ENCODE measurements at regions not wholly inside any gene's neighbourhood (a gene's known extent, or its start where the extent isn't known, plus 50 kb on each side); places are given as distances from the start of the nearest gene placed in this dataset.

DNA sequence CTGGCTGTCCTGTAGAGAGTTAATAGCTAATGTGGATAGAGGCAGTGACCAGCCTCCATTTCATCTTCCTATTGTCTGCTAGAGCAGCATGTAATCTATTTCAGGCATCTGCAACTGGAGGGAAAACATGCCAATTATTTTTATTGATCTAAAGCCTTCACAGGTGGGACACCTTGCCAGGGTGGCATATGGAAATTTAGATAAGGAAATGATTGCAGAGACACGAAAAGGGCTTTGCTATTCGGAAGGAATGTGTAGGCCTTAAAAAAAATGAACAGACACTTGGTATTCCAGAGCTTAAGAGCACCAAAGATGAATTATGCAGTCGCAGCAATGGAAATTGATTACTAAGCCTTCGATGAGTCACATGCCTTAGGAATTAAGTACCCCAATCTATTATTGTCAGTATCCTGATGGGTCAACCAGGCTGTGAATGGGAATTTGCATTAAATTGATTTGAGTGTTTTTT lies 454.7 kb downstream of the SQOR start:
- H3K4me1 ChIP-seq (ENCODE audit: control insufficient read depth, insufficient read depth, low read length), result 0 out of 2 replicates have a peak, but pooled peaks cover 2% of the 10 kb centered on the region
- H3K27ac ChIP-seq (ENCODE audit: insufficient read depth, low read length), result no peak overlapping the region
- no CpG with 5 or more reads among the region's 4 CpGs for WGBS, 2 experiments (ENCODE audit: extremely low coverage in 2 of 2, insufficient read length in 1 of 2)
- no peak overlapping the region for H2BK5ac ChIP-seq (ENCODE audit: low read depth, low read length, poor library complexity, severe bottlenecking)
- H4K91ac ChIP-seq (ENCODE audit: insufficient read depth, low read depth, low read length), result no peak overlapping the region
- H3K56ac ChIP-seq (ENCODE audit: extremely low read depth, insufficient read depth, low read length), result no peak overlapping the region
- H3K4ac ChIP-seq (ENCODE audit: low read depth, low read length), result no peak overlapping the region; the same call in 1 of the 2 replicates
- H3K9ac ChIP-seq (ENCODE audit: low read depth, low read length), result no peak overlapping the region
- no peaks in the 10 kb centered on the region for H4K20me1 ChIP-seq (ENCODE audit: insufficient read depth, low read length)
- H3K4me3 ChIP-seq (ENCODE audit: insufficient read depth, low read depth, low read length), result no peak overlapping the region
- intact Hi-C loops (cut with micrococcal nuclease) (loop anchor here (10.0 kb wide), 1 partner anchor 375 kb away; no protein-coding TSS in a partner anchor), in situ Hi-C loops (cut with MboI; ENCODE audit: low sequenced_read_pairs) (no loop called here), dilution Hi-C loops (cut with HindIII; ENCODE audit: low sequenced_read_pairs, unreplicated experiment) (no loop called here)
- ChIA-PET POLR2A (ENCODE audit: unreplicated experiment) (interaction anchor here (0.5 kb wide), 1 partner anchor 1926 kb away, joined by 4 read pairs; no protein-coding TSS in a partner anchor), CTCF (interaction anchor here (1.1 kb wide), 1 partner anchor 223 kb away, joined by 3 read pairs; no protein-coding TSS in a partner anchor)
- H3K23ac ChIP-seq (ENCODE audit: low read depth, low read length), result no peak overlapping the region
- no peak overlapping the region for H2AFZ ChIP-seq (replicated peaks; ENCODE audit: low read length, poor library complexity)
- H3K79me1 ChIP-seq (ENCODE audit: low read depth in 1 of 2, low read length in 2 of 2), result no peaks in the 10 kb centered on the region
- no peak overlapping the region for H3K14ac ChIP-seq (replicated peaks; ENCODE audit: low read depth, low read length)
- no peak overlapping the region for H3K4me2 ChIP-seq (ENCODE audit: low read depth, low read length)
- H3K18ac ChIP-seq (ENCODE audit: low read depth, low read length), result no peak overlapping the region
- H2BK120ac ChIP-seq (ENCODE audit: low read depth, low read length), result no peak overlapping the region
- no peaks in the 10 kb centered on the region for H3K9me1 ChIP-seq (ENCODE audit: insufficient read depth, low read length)
- no peak overlapping the region for H2BK15ac ChIP-seq (ENCODE audit: low read depth, low read length)
- no peak overlapping the region for H2BK20ac ChIP-seq (ENCODE audit: low read depth, low read length)
- H2AK5ac ChIP-seq (ENCODE audit: low read depth, low read length), result no peak overlapping the region
- H3K36me3 ChIP-seq (ENCODE audit: control insufficient read depth, insufficient read depth, low read length), result no peaks in the 10 kb centered on the region
- H3K27me3 ChIP-seq (ENCODE audit: control insufficient read depth, insufficient read depth, low read length), result no peaks in the 10 kb centered on the region
- H4K5ac ChIP-seq (ENCODE audit: low read depth, low read length), result no peak overlapping the region
- H3K9me3 ChIP-seq (ENCODE audit: control insufficient read depth, insufficient read depth, low read length), result no peaks in the 10 kb centered on the region
- DNase-seq, result no peak
- no peak for ATAC-seq (ENCODE audit: low read depth)
- TF ChIP-seq, protein P1, sequence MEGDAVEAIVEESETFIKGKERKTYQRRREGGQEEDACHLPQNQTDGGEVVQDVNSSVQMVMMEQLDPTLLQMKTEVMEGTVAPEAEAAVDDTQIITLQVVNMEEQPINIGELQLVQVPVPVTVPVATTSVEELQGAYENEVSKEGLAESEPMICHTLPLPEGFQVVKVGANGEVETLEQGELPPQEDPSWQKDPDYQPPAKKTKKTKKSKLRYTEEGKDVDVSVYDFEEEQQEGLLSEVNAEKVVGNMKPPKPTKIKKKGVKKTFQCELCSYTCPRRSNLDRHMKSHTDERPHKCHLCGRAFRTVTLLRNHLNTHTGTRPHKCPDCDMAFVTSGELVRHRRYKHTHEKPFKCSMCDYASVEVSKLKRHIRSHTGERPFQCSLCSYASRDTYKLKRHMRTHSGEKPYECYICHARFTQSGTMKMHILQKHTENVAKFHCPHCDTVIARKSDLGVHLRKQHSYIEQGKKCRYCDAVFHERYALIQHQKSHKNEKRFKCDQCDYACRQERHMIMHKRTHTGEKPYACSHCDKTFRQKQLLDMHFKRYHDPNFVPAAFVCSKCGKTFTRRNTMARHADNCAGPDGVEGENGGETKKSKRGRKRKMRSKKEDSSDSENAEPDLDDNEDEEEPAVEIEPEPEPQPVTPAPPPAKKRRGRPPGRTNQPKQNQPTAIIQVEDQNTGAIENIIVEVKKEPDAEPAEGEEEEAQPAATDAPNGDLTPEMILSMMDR (conservative IDR thresholded peaks at IDR 0.05; ENCODE audit: low read depth, low read length), result no peak
- no peak for TF ChIP-seq SMC3 (IDR thresholded peaks at IDR 0.05; ENCODE audit: low read depth, low read length)
- TF ChIP-seq RCOR1 (IDR thresholded peaks at IDR 0.05; ENCODE audit: insufficient replicate concordance, low read length), result no peak
- TF ChIP-seq, protein P2, sequence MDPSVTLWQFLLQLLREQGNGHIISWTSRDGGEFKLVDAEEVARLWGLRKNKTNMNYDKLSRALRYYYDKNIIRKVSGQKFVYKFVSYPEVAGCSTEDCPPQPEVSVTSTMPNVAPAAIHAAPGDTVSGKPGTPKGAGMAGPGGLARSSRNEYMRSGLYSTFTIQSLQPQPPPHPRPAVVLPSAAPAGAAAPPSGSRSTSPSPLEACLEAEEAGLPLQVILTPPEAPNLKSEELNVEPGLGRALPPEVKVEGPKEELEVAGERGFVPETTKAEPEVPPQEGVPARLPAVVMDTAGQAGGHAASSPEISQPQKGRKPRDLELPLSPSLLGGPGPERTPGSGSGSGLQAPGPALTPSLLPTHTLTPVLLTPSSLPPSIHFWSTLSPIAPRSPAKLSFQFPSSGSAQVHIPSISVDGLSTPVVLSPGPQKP (IDR thresholded peaks at IDR 0.05; ENCODE audit: borderline replicate concordance, low read depth, low read length), result no peak
- TF ChIP-seq NFE2L2 (IDR thresholded peaks at IDR 0.05; ENCODE audit: low read depth, low read length), result no peak
- no peak for TF ChIP-seq USF2 (IDR thresholded peaks at IDR 0.05; ENCODE audit: low read depth, low read length)
- no peak for TF ChIP-seq BHLHE40 (IDR thresholded peaks at IDR 0.05; ENCODE audit: low read depth, low read length)
- TF ChIP-seq MAZ (IDR thresholded peaks at IDR 0.05; ENCODE audit: borderline replicate concordance, low read depth, low read length), result no peak
- no peak for TF ChIP-seq POLR2A (IDR thresholded peaks at IDR 0.05; ENCODE audit: low read depth, low read length)
- TF ChIP-seq CHD1 (IDR thresholded peaks at IDR 0.05; ENCODE audit: low read depth, low read length), result no peak
- TF ChIP-seq RFX5 (IDR thresholded peaks at IDR 0.05; ENCODE audit: low read depth, low read length), result no peak
- no peak for TF ChIP-seq MXI1 (IDR thresholded peaks at IDR 0.05; ENCODE audit: borderline replicate concordance, low read depth, low read length)
- TF ChIP-seq RAD21 (IDR thresholded peaks at IDR 0.05; ENCODE audit: low read length), result no peak
- H4K8ac ChIP-seq (ENCODE audit: low read depth in 2 of 2, low read length in 2 of 2), result no peak overlapping the region; a peak in 1 of 4 replicates
- no TSS peak for BruUV-seq (replicated peaks)
- H2AK9ac ChIP-seq (replicated peaks; ENCODE audit: low read depth, low read length, poor library complexity), result no peak overlapping the region

Measured in IMR-90 (cell line).